ENCODE measurements at regions not wholly inside any gene's neighbourhood (a gene's known extent, or its start where the extent isn't known, plus 50 kb on each side); places are given as distances from the start of the nearest gene placed in this dataset.

GRCh38 chr11:134750619-134751018, 338.6 kb upstream of the B3GAT1 start:
- no peak overlapping the region for H3K27ac ChIP-seq (ENCODE audit: extremely low read depth, low read depth, low read length)
- H3K4me3 ChIP-seq (ENCODE audit: low read depth, low read length), result no peak overlapping the region
- TF ChIP-seq ZNF629 (tag by site-specific recombination; IDR thresholded peaks at IDR 0.05) (no peak), TSHZ1 (tag by site-specific recombination; IDR thresholded peaks at IDR 0.05; ENCODE audit: borderline replicate concordance) (no peak), ZNF48 (tag by site-specific recombination; IDR thresholded peaks at IDR 0.05) (no peak), ZNF26 (tag by site-specific recombination; IDR thresholded peaks at IDR 0.05) (no peak), ZNF394 (tag by site-specific recombination; IDR thresholded peaks at IDR 0.05; ENCODE audit: borderline replicate concordance) (no peak), ZNF221 (tag by site-specific recombination; IDR thresholded peaks at IDR 0.05; ENCODE audit: borderline replicate concordance) (no peak), ZNF202 (tag by site-specific recombination; IDR thresholded peaks at IDR 0.05; ENCODE audit: borderline replicate concordance) (no peak), ZBTB7A (tag by site-specific recombination; IDR thresholded peaks at IDR 0.05; ENCODE audit: low read depth) (no peak), ZNF792 (tag by site-specific recombination; IDR thresholded peaks at IDR 0.05) (no peak), PRDM10 (tag by site-specific recombination; IDR thresholded peaks at IDR 0.05) (no peak), ZNF366 (tag by site-specific recombination; conservative IDR thresholded peaks at IDR 0.05) (no peak), ZNF184 (tag by site-specific recombination; IDR thresholded peaks at IDR 0.05) (no peak), ZSCAN23 (tag by site-specific recombination; IDR thresholded peaks at IDR 0.05) (no peak), WT1 (tag by site-specific recombination; IDR thresholded peaks at IDR 0.05) (no peak), ZBTB1 (tag by site-specific recombination; IDR thresholded peaks at IDR 0.05) (no peak), BCL11B (tag by site-specific recombination; IDR thresholded peaks at IDR 0.05; ENCODE audit: low read depth) (no peak), ZNF624 (tag by site-specific recombination; IDR thresholded peaks at IDR 0.05) (no peak)
- POLR2A ChIA-PET, result no interaction called here
- H3K36me3 ChIP-seq (ENCODE audit: control insufficient read depth in 2 of 2, insufficient read depth in 1 of 2, low read length in 2 of 2), result no peaks in the 10 kb centered on the region
- CTCF ChIA-PET, result no interaction called here
- H3K4me1 ChIP-seq (ENCODE audit: control insufficient read depth, insufficient read depth, low read length), result no peaks in the 10 kb centered on the region
- no peaks in the 10 kb centered on the region for H3K9me3 ChIP-seq (ENCODE audit: control insufficient read depth, insufficient read depth, low read depth, low read length)

All from HEK293 (cell line).